Caco-2 (cell line): ENCODE measurements at regions not wholly inside any gene's neighbourhood (a gene's known extent, or its start where the extent isn't known, plus 50 kb on each side); places are given as distances from the start of the nearest gene placed in this dataset.

Experiments
- BruUV-seq: library from RNA; stranded (reverse); fragments of 400-500 nt; replicated peaks from 2 replicates; lab custom pipeline; 2021; lab: Mats Ljungman, UMichigan
- CTCF ChIA-PET: fragments of 300-600 bp; sonication (Branson Sonifier 250); formaldehyde crosslinking; loops from one replicate; lab custom pipeline; 2022; ENCODE audit warnings: antibody characterized with exemption; lab: Charles Lee
- POLR2A ChIA-PET: fragments of 300-600 bp; sonication (Branson Sonifier 250); formaldehyde crosslinking; loops from one replicate; lab custom pipeline; 2022; ENCODE audit warnings: antibody characterized with exemption; lab: Charles Lee
- DNase-seq, 2 experiments: peaks; one replicate each; pipeline versions ENCODE4 v3.0.0 to v3.0.0-alpha.2; 2020 to 2022
- H3K27me3 ChIP-seq: replicated peaks from 2 replicates; pipeline ENCODE4 v1.6.0; 2011; ENCODE audit warnings: low read length; ENCODE audit not compliant: control insufficient read depth, insufficient read depth
- H3K36me3 ChIP-seq: 2 replicates; pipeline ENCODE4 v1.5.1; 2011; ENCODE audit warnings: low read length; ENCODE audit not compliant: control insufficient read depth, insufficient read depth
- H3K4me1 ChIP-seq: fragments of 250-450 bp; sonication (Bioruptor Pico); 2 replicates; pipeline ENCODE4 v1.5.1; 2020; ENCODE audit warnings: mild to moderate bottlenecking
- H3K4me3 ChIP-seq: 2 replicates; pipeline ENCODE4 v1.5.1; 2011; ENCODE audit warnings: low read depth, mild to moderate bottlenecking, control low read depth, low read length
- H3K9me3 ChIP-seq: fragments of 250-450 bp; sonication (Bioruptor Pico); 2 replicates; pipeline ENCODE4 v1.5.1; 2020; ENCODE audit warnings: mild to moderate bottlenecking, moderate library complexity
- H3K27ac Mint-ChIP-seq: one replicate; pipeline ENCODE4 v1.8.0; 2022; ENCODE audit warnings: mixed read lengths; ENCODE audit not compliant: unreplicated experiment
- H3K27me3 Mint-ChIP-seq: one replicate; pipeline ENCODE4 v1.8.0; 2022; ENCODE audit warnings: mixed read lengths; ENCODE audit not compliant: insufficient read depth, unreplicated experiment
- H3K36me3 Mint-ChIP-seq: one replicate; pipeline ENCODE4 v1.8.0; 2022; ENCODE audit warnings: mild to moderate bottlenecking, mixed read lengths; ENCODE audit not compliant: insufficient read depth, unreplicated experiment
- H3K4me1 Mint-ChIP-seq: one replicate; pipeline ENCODE4 v1.8.0; 2022; ENCODE audit warnings: low read depth, mixed read lengths; ENCODE audit not compliant: unreplicated experiment
- H3K4me3 Mint-ChIP-seq: one replicate; pipeline ENCODE4 v1.8.0; 2022; ENCODE audit warnings: mild to moderate bottlenecking, moderate library complexity, mixed read lengths; ENCODE audit not compliant: unreplicated experiment
- H3K9me3 Mint-ChIP-seq: one replicate; pipeline ENCODE4 v1.8.0; 2022; ENCODE audit warnings: mixed read lengths; ENCODE audit not compliant: unreplicated experiment
- intact Hi-C: fragments of 100-400 bp; cut with micrococcal nuclease; formaldehyde crosslinking; loops from one replicate; pipeline ENCODE4 v1.10.0; 2022; ENCODE audit not compliant: unreplicated experiment
- TF ChIP-seq, protein P1 (sequence below), 2 experiments: fragments of 200-600 bp in 1 of 2; IDR thresholded peaks; 1 replicate in 1 of 2; 2 replicates in 1 of 2; pipeline versions ENCODE4 v1.5.1 to v1.8.0; 2011 to 2022; ENCODE audit warnings: antibody characterized with exemption in 1 of 2, control low read depth in 1 of 2, inconsistent platforms in 1 of 2, low read depth in 1 of 2, low read length in 1 of 2, mild to moderate bottlenecking in 1 of 2, moderate library complexity in 1 of 2; ENCODE audit not compliant: insufficient read depth in 1 of 2, severe bottlenecking in 1 of 2, unreplicated experiment in 1 of 2

DNA sequence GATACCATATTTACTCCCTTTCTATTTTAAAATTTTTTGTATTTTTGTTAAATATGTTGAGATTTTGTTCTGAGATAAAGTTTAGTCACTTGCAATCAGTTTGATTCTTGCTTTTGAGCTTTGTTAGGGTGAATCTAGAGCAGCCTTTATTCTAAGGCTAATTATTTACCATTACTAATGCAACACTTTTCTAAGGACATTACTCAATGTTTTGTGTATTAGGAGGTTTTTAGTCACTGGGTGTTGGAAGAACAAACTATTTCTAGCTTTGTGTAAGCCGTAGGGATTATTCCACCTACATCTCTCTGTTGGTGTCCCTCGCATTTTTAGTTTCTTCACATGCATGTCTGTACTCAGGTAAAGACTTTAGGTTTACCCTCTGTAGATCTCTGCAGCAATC, 379.5 kb upstream of the CD180 start:
- H3K27ac Mint-ChIP-seq = no peak overlapping the region
- intact Hi-C loops = no loop called here
- H3K4me1 ChIP-seq = no peaks in the 10 kb centered on the region
- no peak overlapping the region for H3K4me3 Mint-ChIP-seq
- no peaks in the 10 kb centered on the region for H3K4me1 Mint-ChIP-seq
- ChIA-PET CTCF (no interaction called here), POLR2A (no interaction called here)
- no peak overlapping the region for H3K4me3 ChIP-seq
- H3K27me3 ChIP-seq = no peaks in the 10 kb centered on the region
- no peaks in the 10 kb centered on the region for H3K36me3 ChIP-seq
- H3K9me3 ChIP-seq = peaks cover 3% of the 10 kb centered on the region
- H3K9me3 Mint-ChIP-seq = peaks cover 33% of the 10 kb centered on the region
- H3K36me3 Mint-ChIP-seq = no peaks in the 10 kb centered on the region
- no TSS peak for BruUV-seq
- no peaks in the 10 kb centered on the region for H3K27me3 Mint-ChIP-seq
- DNase-seq = no peak
- TF ChIP-seq, protein P1, sequence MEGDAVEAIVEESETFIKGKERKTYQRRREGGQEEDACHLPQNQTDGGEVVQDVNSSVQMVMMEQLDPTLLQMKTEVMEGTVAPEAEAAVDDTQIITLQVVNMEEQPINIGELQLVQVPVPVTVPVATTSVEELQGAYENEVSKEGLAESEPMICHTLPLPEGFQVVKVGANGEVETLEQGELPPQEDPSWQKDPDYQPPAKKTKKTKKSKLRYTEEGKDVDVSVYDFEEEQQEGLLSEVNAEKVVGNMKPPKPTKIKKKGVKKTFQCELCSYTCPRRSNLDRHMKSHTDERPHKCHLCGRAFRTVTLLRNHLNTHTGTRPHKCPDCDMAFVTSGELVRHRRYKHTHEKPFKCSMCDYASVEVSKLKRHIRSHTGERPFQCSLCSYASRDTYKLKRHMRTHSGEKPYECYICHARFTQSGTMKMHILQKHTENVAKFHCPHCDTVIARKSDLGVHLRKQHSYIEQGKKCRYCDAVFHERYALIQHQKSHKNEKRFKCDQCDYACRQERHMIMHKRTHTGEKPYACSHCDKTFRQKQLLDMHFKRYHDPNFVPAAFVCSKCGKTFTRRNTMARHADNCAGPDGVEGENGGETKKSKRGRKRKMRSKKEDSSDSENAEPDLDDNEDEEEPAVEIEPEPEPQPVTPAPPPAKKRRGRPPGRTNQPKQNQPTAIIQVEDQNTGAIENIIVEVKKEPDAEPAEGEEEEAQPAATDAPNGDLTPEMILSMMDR (IDR thresholded peaks at IDR 0.05; ENCODE audit: insufficient read depth in 1 of 2, low read depth in 1 of 2, low read length in 1 of 2, severe bottlenecking in 1 of 2, unreplicated experiment in 1 of 2) = no peak

DNA sequence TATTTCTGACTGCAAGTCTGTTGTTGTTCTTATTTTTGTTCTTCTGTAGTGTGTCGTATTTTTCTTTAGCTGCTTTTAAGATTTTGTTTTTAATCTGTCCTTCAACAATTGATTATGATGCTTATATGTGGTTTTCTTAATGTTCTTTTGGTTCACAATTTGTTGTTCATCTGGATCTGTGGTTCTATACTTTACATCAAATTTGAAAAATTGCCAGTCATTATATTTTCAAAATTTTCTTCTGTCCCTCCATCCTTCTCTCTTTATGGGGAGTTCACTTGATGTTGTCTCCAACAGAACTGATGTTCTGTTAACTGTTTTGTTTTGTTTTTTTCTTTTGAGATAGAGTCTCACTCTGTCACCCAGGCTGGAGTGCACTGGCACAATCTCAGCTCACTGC, 378.5 kb upstream of the CD180 start:
- intact Hi-C loops = no loop called here
- peaks cover 33% of the 10 kb centered on the region for H3K9me3 Mint-ChIP-seq
- H3K27me3 ChIP-seq = no peaks in the 10 kb centered on the region
- H3K27ac Mint-ChIP-seq = no peak overlapping the region
- TF ChIP-seq, protein P1 (IDR thresholded peaks at IDR 0.05; ENCODE audit: insufficient read depth in 1 of 2, low read depth in 1 of 2, low read length in 1 of 2, severe bottlenecking in 1 of 2, unreplicated experiment in 1 of 2) = no peak
- peaks cover 3% of the 10 kb centered on the region for H3K9me3 ChIP-seq
- no peaks in the 10 kb centered on the region for H3K36me3 Mint-ChIP-seq
- no peaks in the 10 kb centered on the region for H3K4me1 ChIP-seq
- no peaks in the 10 kb centered on the region for H3K4me1 Mint-ChIP-seq
- ChIA-PET POLR2A (no interaction called here), CTCF (no interaction called here)
- H3K4me3 Mint-ChIP-seq = no peak overlapping the region
- no peak for DNase-seq
- no peaks in the 10 kb centered on the region for H3K36me3 ChIP-seq
- no peak overlapping the region for H3K4me3 ChIP-seq
- BruUV-seq = no TSS peak
- H3K27me3 Mint-ChIP-seq = no peaks in the 10 kb centered on the region

- DNase-seq = no peak
- no TSS peak for BruUV-seq
- H3K27me3 ChIP-seq = no peaks in the 10 kb centered on the region
- H3K9me3 ChIP-seq = no peaks in the 10 kb centered on the region
- Mint-ChIP-seq H3K27ac (no peak overlapping the region), H3K9me3 (peaks cover 18% of the 10 kb centered on the region), H3K4me3 (no peak overlapping the region), H3K4me1 (no peaks in the 10 kb centered on the region), H3K36me3 (no peaks in the 10 kb centered on the region), H3K27me3 (no peaks in the 10 kb centered on the region)
- no peaks in the 10 kb centered on the region for H3K4me1 ChIP-seq
- no peak overlapping the region for H3K4me3 ChIP-seq
- ChIA-PET POLR2A (no interaction called here), CTCF (no interaction called here)
- TF ChIP-seq, protein P1 (IDR thresholded peaks at IDR 0.05; ENCODE audit: insufficient read depth in 1 of 2, low read depth in 1 of 2, low read length in 1 of 2, severe bottlenecking in 1 of 2, unreplicated experiment in 1 of 2) = no peak
- intact Hi-C loops = no loop called here
- H3K36me3 ChIP-seq = no peaks in the 10 kb centered on the region
Measured at GRCh38 chr5:67561151-67561932, 364.7 kb upstream of the CD180 start.
